ENCODE measurements at regions not wholly inside any gene's neighbourhood (a gene's known extent, or its start where the extent isn't known, plus 50 kb on each side); places are given as distances from the start of the nearest gene placed in this dataset.
"Not testable (repeated sequence)": the region's sequence is repeated elsewhere in the genome, so short reads cannot be mapped to it uniquely, and the experiment has no call there.

GRCh38 chr17:34471278-34471677 lies 108.1 kb upstream of the TMEM132E start:
- DNase-seq = not testable (repeated sequence)

- DNase-seq = no peak
These were observed 102.8 kb upstream of the CCL1 start for GRCh38 chr17:34465789-34466188.

- DNase-seq = no peak
These were observed 101.8 kb upstream of the CCL1 start for GRCh38 chr17:34464812-34465211.

GRCh38 chr17:34458266-34458665 lies 95.2 kb upstream of the CCL1 start:
- DNase-seq = no peak

DNA sequence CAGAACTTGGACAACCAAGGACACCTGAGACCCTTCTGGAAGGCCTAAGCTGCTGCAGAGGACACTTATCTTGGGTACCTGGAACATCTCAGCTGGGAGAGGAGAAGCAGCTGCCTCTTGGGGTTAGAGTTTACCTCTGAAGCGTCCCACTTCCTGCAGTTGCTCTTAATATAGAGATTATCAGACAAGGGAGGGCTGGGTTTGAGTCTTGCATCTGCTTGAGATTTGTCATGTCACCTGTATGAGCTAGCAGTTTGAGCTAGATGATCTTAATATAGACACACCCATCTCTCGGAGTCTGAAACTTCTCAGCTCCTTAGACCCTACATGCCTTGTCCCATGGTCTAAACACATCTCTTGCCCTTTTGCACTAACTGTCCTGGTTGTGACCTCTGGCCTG lies 93.1 kb upstream of the CCL1 start:
- DNase-seq = no peak

GRCh38 chr17:34452769-34453168 lies 89.7 kb upstream of the CCL1 start:
- no peak for DNase-seq

DNA sequence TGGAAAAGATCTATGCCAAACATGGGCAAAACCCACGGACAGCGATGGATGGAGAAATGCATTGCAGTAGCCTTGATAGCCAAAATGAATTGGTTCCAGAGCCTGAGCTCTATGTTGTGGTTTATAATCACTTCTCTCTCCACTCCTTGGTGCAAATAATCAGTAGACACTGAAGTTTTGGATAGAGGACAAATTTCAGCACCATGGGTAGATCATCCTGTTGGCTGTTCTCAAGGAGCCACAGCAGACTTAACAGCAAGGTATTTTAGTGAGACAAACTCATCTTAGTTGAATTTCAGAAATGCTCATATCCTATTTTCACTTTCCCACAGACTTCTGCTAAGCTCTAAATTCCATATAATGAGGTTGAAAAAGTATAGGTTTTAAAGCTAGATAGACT lies 88.3 kb upstream of the CCL1 start:
- no peak for DNase-seq

GRCh38 chr17:34447406-34447805 lies 84.4 kb upstream of the CCL1 start:
- no peak for DNase-seq

DNA sequence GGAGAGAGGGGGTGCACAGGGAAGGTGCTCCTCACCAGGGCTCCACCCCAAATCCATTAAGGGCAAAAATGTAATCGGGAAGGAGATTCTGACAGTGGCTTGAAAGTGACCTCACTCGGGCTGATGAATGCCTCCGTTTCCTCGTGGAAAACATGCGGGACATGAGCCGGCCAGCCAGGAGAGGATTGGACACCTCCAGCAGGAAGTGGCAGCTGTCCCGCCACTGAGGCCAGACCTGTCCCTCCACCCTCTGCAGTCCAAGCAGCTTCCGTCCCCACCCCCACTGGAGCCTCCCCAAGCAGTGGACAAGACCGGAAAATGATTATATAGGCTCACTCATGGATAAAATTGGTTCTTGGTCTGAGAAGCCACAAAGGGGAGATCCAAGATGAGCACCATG lies 82.1 kb upstream of the CCL1 start:
- DNase-seq = no peak

DNA sequence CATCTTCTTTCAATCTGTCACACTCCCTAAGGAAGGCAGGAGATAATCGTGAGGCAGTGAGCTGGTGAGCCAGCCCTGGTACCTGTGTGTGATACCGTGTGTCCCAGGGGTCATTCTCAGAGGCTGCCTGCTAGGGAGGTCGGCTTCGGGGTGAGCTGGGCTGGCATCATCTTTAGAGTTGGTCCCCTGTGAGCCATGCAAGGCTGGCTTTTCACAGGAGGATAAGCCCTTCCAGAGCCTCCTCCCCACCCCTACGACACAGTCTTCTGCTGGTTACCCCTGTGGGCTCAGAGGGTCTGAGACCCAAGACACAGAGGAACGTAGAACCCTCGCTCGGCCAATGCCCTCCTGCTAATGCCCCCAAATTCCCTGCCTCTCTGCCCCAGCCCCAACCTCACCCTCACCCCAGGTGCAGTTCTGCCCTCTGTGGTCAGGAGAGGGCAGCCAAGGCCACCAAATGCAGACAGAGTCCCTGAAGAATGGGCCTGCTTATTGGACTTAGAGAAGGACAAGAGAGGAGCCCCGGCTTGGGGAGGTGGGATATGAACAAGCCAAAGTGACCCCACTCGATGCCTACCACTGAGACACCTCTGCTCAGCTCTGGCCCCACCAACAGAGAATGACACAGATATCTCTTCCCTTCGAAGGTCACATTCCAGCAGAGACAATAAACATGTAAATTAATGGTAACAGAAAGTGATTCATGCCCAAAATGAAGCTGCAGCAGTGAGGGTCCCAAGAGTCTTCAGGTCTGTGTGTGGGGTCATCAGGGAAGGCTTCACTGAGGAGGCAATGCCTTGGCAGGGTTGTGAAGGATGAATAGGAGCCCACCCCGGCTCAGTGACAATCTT lies 80.8 kb upstream of the CCL1 start:
- DNase-seq = no peak

GRCh38 chr17:34442387-34443111 lies 79.5 kb upstream of the CCL1 start:
- no peak for DNase-seq

DNA sequence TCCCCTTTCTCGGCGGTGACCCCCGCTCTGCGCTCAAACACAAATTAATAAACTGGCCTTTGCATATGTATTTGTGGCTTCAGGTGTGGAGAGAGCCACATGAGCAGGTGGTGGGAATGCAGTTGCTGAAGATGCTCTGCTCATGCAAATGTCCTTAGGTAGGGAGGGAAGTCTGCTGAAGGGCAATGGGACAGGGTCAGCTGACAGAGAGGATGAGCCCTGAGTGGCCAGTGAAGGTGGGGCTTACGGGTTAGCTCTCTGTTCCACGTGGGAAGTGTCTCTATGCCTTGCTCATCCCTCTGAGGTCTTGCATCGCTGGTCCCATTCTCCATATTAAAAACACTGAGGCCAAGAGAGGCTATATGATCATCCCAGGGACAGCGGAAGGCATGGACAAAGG lies 74.2 kb upstream of the CCL1 start:
- no peak for DNase-seq

- no peak for DNase-seq
These were observed 73.6 kb upstream of the CCL1 start for GRCh38 chr17:34436607-34437006.

DNA sequence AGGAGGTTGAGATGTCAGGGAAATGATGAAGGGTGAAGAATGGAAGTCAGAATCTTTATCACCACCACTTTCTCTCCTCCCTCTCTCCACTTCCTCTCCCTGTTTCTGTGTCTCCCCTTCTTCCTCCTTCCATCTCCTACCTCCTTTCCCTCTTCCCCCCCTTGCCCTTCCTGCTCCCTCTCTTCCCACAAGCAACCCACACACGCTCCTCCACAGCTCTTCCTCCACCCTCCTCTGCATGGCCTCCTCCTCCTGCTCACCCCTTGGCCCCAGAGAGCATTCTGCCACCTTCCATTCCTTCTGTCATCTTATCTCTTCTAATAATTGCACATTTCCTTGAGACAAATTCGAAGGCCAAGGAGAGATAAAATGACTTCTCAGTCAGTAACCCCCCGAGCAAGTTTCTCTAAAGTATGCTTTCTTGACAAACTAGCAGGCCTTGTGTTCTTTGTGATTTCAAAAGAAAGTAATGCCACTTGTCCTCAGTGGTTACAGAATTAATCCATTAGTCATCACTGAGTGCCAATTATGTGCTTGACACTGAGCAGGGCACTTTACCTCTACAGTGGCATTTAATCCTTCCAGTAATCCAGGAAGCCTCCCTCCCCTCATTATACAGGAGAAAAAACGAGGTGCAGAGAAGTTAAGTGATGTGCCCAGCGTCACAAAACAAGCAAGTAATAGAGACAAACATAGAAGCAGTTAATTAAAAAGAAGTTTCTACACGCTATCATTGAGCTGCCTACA lies 72.3 kb upstream of the CCL1 start:
- no peak for DNase-seq

- DNase-seq = no peak
These were observed 71.0 kb upstream of the CCL1 start for GRCh38 chr17:34434052-34434451.

DNA sequence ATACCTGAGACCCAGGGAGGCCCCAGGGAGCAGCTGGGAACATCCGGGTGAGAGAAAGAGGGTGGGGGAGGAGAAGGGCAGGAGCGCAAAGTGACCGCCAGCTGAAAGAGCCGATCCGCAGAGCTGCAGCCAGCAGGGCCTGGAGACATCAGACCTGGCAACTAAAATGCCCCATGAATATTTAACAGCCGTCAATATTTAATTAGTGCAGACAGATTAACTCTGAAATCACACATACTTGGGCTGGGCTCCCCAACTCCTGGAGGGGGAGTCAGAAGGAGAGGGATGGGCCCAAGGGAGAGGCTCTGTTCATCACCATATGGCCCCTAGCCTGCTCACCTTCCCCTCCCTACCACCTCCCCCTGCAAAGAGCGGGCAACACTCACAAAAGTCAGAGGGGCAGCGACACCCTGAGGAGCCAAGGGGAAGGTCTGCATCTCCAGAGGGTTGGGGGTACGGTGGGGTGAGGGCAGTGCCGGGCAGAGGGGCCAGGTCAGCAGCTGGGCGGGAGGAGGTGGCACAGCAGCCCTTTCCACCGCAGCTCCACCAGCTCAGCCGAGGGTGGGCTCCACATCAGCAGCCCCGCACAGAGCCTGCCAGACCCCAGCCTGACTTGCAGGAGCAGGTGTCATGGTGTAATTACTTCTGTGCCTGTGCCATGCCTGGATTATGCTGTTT lies 61.9 kb upstream of the CCL1 start:
- no peak for DNase-seq

GRCh38 chr17:34423978-34424813 lies 61.2 kb upstream of the CCL1 start:
- DNase-seq = no peak

DNA sequence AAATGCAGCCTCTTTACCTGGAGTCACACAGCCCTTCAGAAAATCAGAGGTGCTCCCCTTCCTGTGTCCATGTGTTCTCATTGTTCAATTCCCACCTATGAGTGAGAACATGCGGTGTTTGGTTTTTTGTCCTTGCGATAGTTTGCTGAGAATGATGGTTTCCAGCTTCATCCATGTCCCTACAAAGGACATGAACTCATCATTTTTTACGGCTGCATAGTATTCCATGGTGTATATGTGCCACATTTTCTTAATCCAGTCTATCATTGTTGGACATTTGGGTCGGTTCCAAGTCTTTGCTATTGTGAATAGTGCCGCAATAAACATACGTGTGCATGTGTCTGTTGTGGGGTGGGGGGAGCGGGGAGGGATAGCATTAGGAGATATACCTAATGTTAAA lies 60.3 kb upstream of the CCL1 start:
- DNase-seq = not testable (repeated sequence)

GRCh38 chr17:34420900-34421299 lies 57.9 kb upstream of the CCL1 start:
- no peak for DNase-seq

GRCh38 chr17:34420254-34420766 lies 57.3 kb upstream of the CCL1 start:
- DNase-seq = peak; percentile 45

DNA sequence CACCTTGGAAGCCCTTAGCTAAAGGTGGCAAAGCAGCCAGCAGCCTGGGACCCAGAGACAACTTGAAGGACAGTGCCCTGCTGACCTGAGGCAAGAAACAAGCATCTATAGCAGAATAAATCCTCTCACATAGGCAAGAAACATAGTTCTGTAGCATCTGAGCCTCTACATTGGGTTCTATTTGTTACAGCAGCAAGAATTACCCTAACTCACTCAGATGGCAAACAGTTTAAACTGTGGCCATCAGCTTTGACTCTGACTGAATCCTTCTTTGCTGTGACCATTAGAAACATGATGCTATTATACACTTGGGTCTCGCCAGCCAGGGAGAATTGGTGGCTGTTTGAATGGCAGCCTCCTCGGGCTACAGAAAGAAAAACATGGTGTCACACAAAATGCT lies 53.1 kb upstream of the CCL1 start:
- no peak for DNase-seq

DNA sequence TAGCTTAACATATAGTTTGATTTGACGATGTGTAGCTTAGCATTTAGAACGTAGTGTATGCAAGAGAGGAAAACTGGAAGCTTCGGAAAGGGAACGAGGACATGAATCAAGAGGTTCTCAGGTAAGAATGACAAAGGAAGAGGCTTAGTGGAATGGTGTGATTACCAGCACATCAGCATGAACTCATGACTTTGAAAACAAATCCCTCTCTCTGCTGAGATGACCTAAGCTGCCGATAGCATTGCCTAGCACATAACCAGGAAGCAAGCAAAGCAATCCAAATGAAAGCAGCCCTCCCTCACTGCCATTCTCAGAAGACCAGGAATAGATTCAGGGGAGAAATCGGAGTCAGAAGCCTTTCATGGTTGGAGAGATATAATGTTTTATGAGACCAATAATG lies 51.3 kb upstream of the CCL1 start:
- DNase-seq = no peak
